HFF-Myc (cell line): ENCODE measurements at regions not wholly inside any gene's neighbourhood (a gene's known extent, or its start where the extent isn't known, plus 50 kb on each side); places are given as distances from the start of the nearest gene placed in this dataset.

Source experiments
- DNase-seq: peaks from one replicate; pipeline ENCODE4 v3.0.0-alpha.2; 2011; ENCODE audit warnings: low read depth; ENCODE audit errors: extremely low read depth
- H3K4me3 ChIP-seq: replicated peaks from 2 replicates; pipeline ENCODE4 v1.5.1; 2011; ENCODE audit warnings: low read depth, mild to moderate bottlenecking, control low read depth, low read length
- CTCF ChIP-seq: IDR thresholded peaks from 2 replicates; pipeline ENCODE4 v1.5.1; 2012; ENCODE audit warnings: mild to moderate bottlenecking, low read depth, low read length, control low read depth; ENCODE audit errors: missing control alignments

- peak; percentile 29 for DNase-seq
- peak; percentile 19 for TF ChIP-seq CTCF
These were observed 217.3 kb downstream of the PTPRU start for GRCh38 chr1:29453502-29454240.

GRCh38 chr1:29452463-29453230 lies 216.3 kb downstream of the PTPRU start:
- no peak for DNase-seq
- no peak overlapping the region for H3K4me3 ChIP-seq
- TF ChIP-seq CTCF: no peak

More at GRCh38 chr1:29453502-29454240, 217.3 kb downstream of the PTPRU start:
- no peak overlapping the region for H3K4me3 ChIP-seq

GRCh38 chr1:29451368-29451892 lies 215.1 kb downstream of the PTPRU start:
- no peak for TF ChIP-seq CTCF
- DNase-seq: no peak
- no peak overlapping the region for H3K4me3 ChIP-seq

GRCh38 chr1:29450591-29450990 lies 214.3 kb downstream of the PTPRU start:
- DNase-seq: no peak
- H3K4me3 ChIP-seq: no peak overlapping the region
- no peak for TF ChIP-seq CTCF

DNA sequence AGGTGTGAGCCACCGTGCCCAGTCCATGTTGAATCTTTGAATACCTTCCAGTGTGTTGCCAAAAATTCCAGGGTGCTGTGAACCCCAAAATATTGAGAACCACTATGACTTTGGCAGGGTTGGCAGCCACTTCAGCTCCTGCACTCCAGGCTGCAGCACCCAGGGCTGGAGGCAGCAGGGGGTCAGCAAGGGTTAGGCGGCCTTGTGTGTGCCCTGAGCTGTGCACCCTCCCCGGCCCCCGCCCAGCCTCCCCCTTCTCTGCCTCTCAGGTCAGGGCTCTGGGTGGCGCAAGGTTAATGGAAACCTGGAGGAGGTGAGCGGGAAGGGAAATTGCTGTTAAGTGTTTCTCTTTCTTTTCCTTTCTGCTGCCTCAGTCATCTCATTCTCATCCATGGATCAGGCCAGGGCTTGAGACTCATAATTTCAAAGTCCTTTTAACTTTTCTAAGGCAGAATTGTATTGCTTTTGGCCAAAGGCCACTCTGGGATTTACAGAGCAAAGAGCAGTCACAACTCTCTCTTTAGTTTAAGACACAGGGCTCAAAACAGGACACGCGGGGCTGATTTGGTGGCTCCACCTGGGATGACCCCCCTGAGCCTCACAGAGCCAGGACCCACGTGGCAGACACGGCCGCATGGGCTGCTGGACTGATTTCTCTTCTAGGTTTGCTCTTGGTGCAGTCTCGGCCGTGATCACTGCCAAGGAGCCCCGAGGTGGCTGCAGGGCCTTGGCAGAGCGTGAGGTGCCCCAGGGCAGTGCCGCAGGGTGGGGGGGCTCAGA lies 212.3 kb downstream of the PTPRU start:
- H3K4me3 ChIP-seq: no peak overlapping the region
- DNase-seq: no peak
- TF ChIP-seq CTCF: no peak

DNA sequence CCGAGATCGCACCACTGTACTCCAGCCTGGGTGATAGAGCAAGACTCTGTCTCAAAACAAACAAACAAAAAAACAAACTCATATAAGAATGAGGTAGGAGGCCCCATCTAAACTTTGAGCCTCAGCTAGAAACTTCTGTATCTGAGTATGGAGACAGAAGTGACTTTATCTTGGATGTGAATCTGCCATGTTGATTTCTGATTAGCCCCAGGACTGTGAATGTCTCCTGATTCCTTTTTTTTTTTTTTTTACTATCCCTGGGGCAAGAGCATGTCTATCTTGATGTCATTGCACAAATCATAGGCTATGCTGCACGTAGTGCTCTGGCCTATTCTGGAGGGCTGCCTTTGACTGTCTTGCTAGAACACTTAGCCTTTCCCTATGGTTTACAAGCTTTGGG lies 211.0 kb downstream of the PTPRU start:
- no peak overlapping the region for H3K4me3 ChIP-seq
- no peak for TF ChIP-seq CTCF
- DNase-seq: no peak
